CD4-positive, alpha-beta memory T cell (primary cell): ENCODE measurements at regions not wholly inside any gene's neighbourhood (a gene's known extent, or its start where the extent isn't known, plus 50 kb on each side); places are given as distances from the start of the nearest gene placed in this dataset.

Source experiments
- CTCF ChIA-PET: fragments of 350-600 bp; sonication (Branson Sonifier 250); formaldehyde crosslinking; loops from one replicate; lab custom pipeline; 2021; ENCODE audit warnings: inconsistent platforms; ENCODE audit not compliant: partially characterized antibody; lab: Charles Lee
- POLR2A ChIA-PET: fragments of 350-600 bp; sonication (Branson Sonifier 250); formaldehyde crosslinking; loops from one replicate; lab custom pipeline; 2021; ENCODE audit not compliant: partially characterized antibody; lab: Charles Lee
- DNase-seq, 5 donors: peaks; one replicate each; pipeline versions ENCODE4 v3.0.0 to v3.0.0-alpha.2; 2020 to 2022; ENCODE audit warnings: mixed read lengths in 1 of 5
- H3K27ac ChIP-seq: one replicate; pipeline ENCODE4 v1.7.0; 2013; ENCODE audit warnings: low read depth, low read length
- H3K27me3 ChIP-seq: 2 replicates; pipeline ENCODE4 v1.7.0; 2013; ENCODE audit warnings: mild to moderate bottlenecking, low read length, moderate library complexity; ENCODE audit not compliant: insufficient read depth
- H3K36me3 ChIP-seq: 2 replicates; pipeline ENCODE4 v1.7.0; 2013; ENCODE audit warnings: mild to moderate bottlenecking, low read length, moderate library complexity; ENCODE audit not compliant: insufficient read depth
- H3K4me1 ChIP-seq: 2 replicates; pipeline ENCODE4 v1.7.0; 2013; ENCODE audit warnings: mild to moderate bottlenecking, low read length, moderate library complexity; ENCODE audit not compliant: insufficient read depth
- H3K4me3 ChIP-seq, 2 donors: one replicate each; pipeline ENCODE4 v1.7.0; 2013; ENCODE audit warnings: low read length in 2 of 2, mild to moderate bottlenecking in 1 of 2
- H3K9me3 ChIP-seq, 2 donors: one replicate each; pipeline ENCODE4 v1.7.0; 2013; ENCODE audit warnings: low read length in 2 of 2, control low read depth in 1 of 2; ENCODE audit not compliant: control insufficient read depth in 1 of 2
- H3K27ac Mint-ChIP-seq, 7 donors: one replicate each; pipeline ENCODE4 v1.8.0; 2020 to 2021; ENCODE audit warnings: mixed read lengths in 7 of 7, mild to moderate bottlenecking in 6 of 7, inconsistent platforms in 3 of 7, moderate library complexity in 3 of 7
- H3K27me3 Mint-ChIP-seq, 2 donors: one replicate each; pipeline ENCODE4 v1.8.0; 2020 to 2021; ENCODE audit warnings: mixed read lengths in 2 of 2
- H3K36me3 Mint-ChIP-seq, 2 donors: one replicate each; pipeline ENCODE4 v1.8.0; 2020 to 2021; ENCODE audit warnings: mixed read lengths in 2 of 2, inconsistent platforms in 1 of 2, mild to moderate bottlenecking in 1 of 2
- H3K4me1 Mint-ChIP-seq, 4 donors: one replicate each; pipeline ENCODE4 v1.8.0; 2020 to 2021; ENCODE audit warnings: mixed read lengths in 4 of 4, mild to moderate bottlenecking in 1 of 4
- H3K4me3 Mint-ChIP-seq, 8 donors: one replicate each; pipeline ENCODE4 v1.8.0; 2020 to 2021; ENCODE audit warnings: mixed read lengths in 8 of 8, mild to moderate bottlenecking in 7 of 8, moderate library complexity in 6 of 8, inconsistent platforms in 3 of 8
- H3K9me3 Mint-ChIP-seq, 8 donors: one replicate each; pipeline ENCODE4 v1.8.0; 2020 to 2021; ENCODE audit warnings: mixed read lengths in 8 of 8, mild to moderate bottlenecking in 5 of 8, inconsistent platforms in 3 of 8, moderate library complexity in 1 of 8
- intact Hi-C: fragments of 100-400 bp; cut with micrococcal nuclease; formaldehyde crosslinking; loops from one replicate; pipeline ENCODE4 v1.15.1; 2023

GRCh38 chr10:78248651-78249464 lies 215.2 kb downstream of the RPS24 start:
- H3K9me3 Mint-ChIP-seq, result peaks cover 0 to 10% (median 3%) of the 10 kb centered on the region in 8 donors
- no peak overlapping the region for H3K27ac Mint-ChIP-seq
- DNase-seq, result no peak
- Histone ChIP-seq H3K27ac (no peak overlapping the region), H3K9me3 (no peaks in the 10 kb centered on the region), H3K36me3 (no peaks in the 10 kb centered on the region), H3K4me1 (peaks cover 4% of the 10 kb centered on the region), H3K4me3 (no peak overlapping the region), H3K27me3 (no peaks in the 10 kb centered on the region)
- CTCF ChIA-PET, result interaction anchor here (1.0 kb wide), 1 partner anchor 16 kb away, joined by 3 read pairs; no protein-coding TSS in a partner anchor
- H3K27me3 Mint-ChIP-seq, result peaks cover 2 to 16% of the 10 kb centered on the region in 2 donors
- POLR2A ChIA-PET, result no interaction called here
- H3K4me3 Mint-ChIP-seq, result peak overlapping the region in 1 of 8 donors; percentile 18
- intact Hi-C loops, result no loop called here
- peaks cover 0 to 3% of the 10 kb centered on the region in 2 donors for H3K36me3 Mint-ChIP-seq
- H3K4me1 Mint-ChIP-seq, result peaks cover 8 to 17% (median 9%) of the 10 kb centered on the region in 4 donors

- Histone ChIP-seq H3K27me3 (no peaks in the 10 kb centered on the region), H3K4me1 (peaks cover 4% of the 10 kb centered on the region), H3K4me3 (no peak overlapping the region), H3K36me3 (no peaks in the 10 kb centered on the region), H3K27ac (no peak overlapping the region), H3K9me3 (no peaks in the 10 kb centered on the region)
- Mint-ChIP-seq H3K4me1 (peaks cover 8 to 17% (median 9%) of the 10 kb centered on the region in 4 donors), H3K4me3 (peak overlapping the region in 1 of 8 donors; percentile 25), H3K27ac (no peak overlapping the region), H3K36me3 (peaks cover 0 to 3% of the 10 kb centered on the region in 2 donors), H3K27me3 (peaks cover 2 to 15% of the 10 kb centered on the region in 2 donors), H3K9me3 (peaks cover 0 to 6% (median under 1%) of the 10 kb centered on the region in 8 donors)
- intact Hi-C loops, result no loop called here
- DNase-seq, result no peak
- ChIA-PET CTCF (no interaction called here), POLR2A (no interaction called here)
Measured at GRCh38 chr10:78249690-78250089, 216.0 kb downstream of the RPS24 start.

- Mint-ChIP-seq H3K4me3 (no peak overlapping the region), H3K9me3 (peaks cover 0 to 2% (median 0%) of the 10 kb centered on the region in 8 donors), H3K27ac (peak overlapping the region in 1 of 7 donors; percentile 47), H3K4me1 (peaks cover 8 to 17% (median 9%) of the 10 kb centered on the region in 4 donors), H3K36me3 (peaks cover 0 to 3% of the 10 kb centered on the region in 2 donors), H3K27me3 (peaks cover 0 to 8% of the 10 kb centered on the region in 2 donors)
- Histone ChIP-seq H3K4me1 (peaks cover 4% of the 10 kb centered on the region), H3K9me3 (no peaks in the 10 kb centered on the region), H3K27me3 (no peaks in the 10 kb centered on the region), H3K36me3 (no peaks in the 10 kb centered on the region), H3K4me3 (no peak overlapping the region), H3K27ac (no peak overlapping the region)
- ChIA-PET POLR2A (no interaction called here), CTCF (no interaction called here)
- DNase-seq, result no peak
- intact Hi-C loops, result no loop called here
Measured at GRCh38 chr10:78250313-78251015, 216.8 kb downstream of the RPS24 start.

- H3K27me3 Mint-ChIP-seq, result peaks cover 0 to 6% of the 10 kb centered on the region in 2 donors
- H3K9me3 Mint-ChIP-seq, result no peaks in the 10 kb centered on the region
- POLR2A ChIA-PET, result no interaction called here
- H3K27ac Mint-ChIP-seq, result no peak overlapping the region
- H3K27ac ChIP-seq, result no peak overlapping the region
- peaks cover 4% of the 10 kb centered on the region for H3K4me1 ChIP-seq
- no peak overlapping the region for H3K4me3 Mint-ChIP-seq
- CTCF ChIA-PET, result no interaction called here
- H3K27me3 ChIP-seq, result no peaks in the 10 kb centered on the region
- no peak overlapping the region for H3K4me3 ChIP-seq
- no peak for DNase-seq
- H3K4me1 Mint-ChIP-seq, result peaks cover 8 to 17% (median 9%) of the 10 kb centered on the region in 4 donors
- intact Hi-C loops, result no loop called here
- no peaks in the 10 kb centered on the region for H3K36me3 ChIP-seq
- no peaks in the 10 kb centered on the region for H3K36me3 Mint-ChIP-seq
- H3K9me3 ChIP-seq, result no peaks in the 10 kb centered on the region
Measured at GRCh38 chr10:78251016-78251385, 217.3 kb downstream of the RPS24 start.

GRCh38 chr10:78252286-78252685 lies 218.6 kb downstream of the RPS24 start:
- peaks cover 8 to 17% (median 9%) of the 10 kb centered on the region in 4 donors for H3K4me1 Mint-ChIP-seq
- H3K4me1 ChIP-seq, result peaks cover 4% of the 10 kb centered on the region
- no peak overlapping the region for H3K4me3 ChIP-seq
- H3K9me3 ChIP-seq, result no peaks in the 10 kb centered on the region
- CTCF ChIA-PET, result no interaction called here
- H3K27ac Mint-ChIP-seq, result no peak overlapping the region
- no peaks in the 10 kb centered on the region for H3K36me3 ChIP-seq
- intact Hi-C loops, result no loop called here
- DNase-seq, result no peak
- no peaks in the 10 kb centered on the region for H3K27me3 ChIP-seq
- no peak overlapping the region for H3K27ac ChIP-seq
- H3K9me3 Mint-ChIP-seq, result no peaks in the 10 kb centered on the region
- H3K36me3 Mint-ChIP-seq, result no peaks in the 10 kb centered on the region
- peaks cover 0 to 6% of the 10 kb centered on the region in 2 donors for H3K27me3 Mint-ChIP-seq
- H3K4me3 Mint-ChIP-seq, result no peak overlapping the region
- POLR2A ChIA-PET, result no interaction called here

- H3K36me3 ChIP-seq, result no peaks in the 10 kb centered on the region
- H3K9me3 Mint-ChIP-seq, result no peaks in the 10 kb centered on the region
- no peak overlapping the region for H3K4me3 Mint-ChIP-seq
- ChIA-PET POLR2A (no interaction called here), CTCF (no interaction called here)
- no peaks in the 10 kb centered on the region for H3K27me3 ChIP-seq
- no peaks in the 10 kb centered on the region for H3K36me3 Mint-ChIP-seq
- no peak for DNase-seq
- no peak overlapping the region for H3K27ac Mint-ChIP-seq
- intact Hi-C loops, result no loop called here
- H3K4me3 ChIP-seq, result no peak overlapping the region
- H3K4me1 Mint-ChIP-seq, result peaks cover 8 to 17% (median 9%) of the 10 kb centered on the region in 4 donors
- no peaks in the 10 kb centered on the region for H3K9me3 ChIP-seq
- no peak overlapping the region for H3K27ac ChIP-seq
- peaks cover 4% of the 10 kb centered on the region for H3K4me1 ChIP-seq
- H3K27me3 Mint-ChIP-seq, result peaks cover 0 to 7% of the 10 kb centered on the region in 2 donors
Measured at GRCh38 chr10:78253063-78253853, 219.6 kb downstream of the RPS24 start.

GRCh38 chr10:78254013-78254412 lies 220.3 kb downstream of the RPS24 start:
- H3K4me1 ChIP-seq, result peaks cover 4% of the 10 kb centered on the region
- no peak overlapping the region for H3K27ac Mint-ChIP-seq
- no peak overlapping the region for H3K4me3 Mint-ChIP-seq
- H3K27me3 Mint-ChIP-seq, result peaks cover 0 to 7% of the 10 kb centered on the region in 2 donors
- POLR2A ChIA-PET, result no interaction called here
- H3K36me3 Mint-ChIP-seq, result no peaks in the 10 kb centered on the region
- H3K4me3 ChIP-seq, result no peak overlapping the region
- DNase-seq, result no peak
- no peaks in the 10 kb centered on the region for H3K9me3 ChIP-seq
- intact Hi-C loops, result no loop called here
- H3K4me1 Mint-ChIP-seq, result peaks cover 5 to 17% (median 6%) of the 10 kb centered on the region in 4 donors
- CTCF ChIA-PET, result no interaction called here
- H3K27ac ChIP-seq, result no peak overlapping the region
- H3K36me3 ChIP-seq, result no peaks in the 10 kb centered on the region
- H3K27me3 ChIP-seq, result no peaks in the 10 kb centered on the region
- no peaks in the 10 kb centered on the region for H3K9me3 Mint-ChIP-seq
